GM12892 (cell line): ENCODE measurements at regions not wholly inside any gene's neighbourhood (a gene's known extent, or its start where the extent isn't known, plus 50 kb on each side); places are given as distances from the start of the nearest gene placed in this dataset.

Experiments
- POLR2A ChIP-seq: IDR thresholded peaks from 2 replicates; pipeline ENCODE4 v1.6.1; 2011; ENCODE audit warnings: low read depth, low read length, control low read depth
- POLR2AphosphoS5 ChIP-seq: IDR thresholded peaks from 2 replicates; pipeline ENCODE4 v1.6.1; 2011; ENCODE audit warnings: low read depth, low read length, control low read depth
- TAF1 ChIP-seq: IDR thresholded peaks from 2 replicates; pipeline ENCODE4 v1.6.1; 2011; ENCODE audit warnings: low read depth, mild to moderate bottlenecking, control low read depth, low read length, borderline replicate concordance

GRCh38 chr5:148902478-148902877, 76.1 kb downstream of the ADRB2 start:
- no peak for TF ChIP-seq POLR2A
- TF ChIP-seq POLR2AphosphoS5 = no peak
- no peak for TF ChIP-seq TAF1
